ENCODE measurements at regions not wholly inside any gene's neighbourhood (a gene's known extent, or its start where the extent isn't known, plus 50 kb on each side); places are given as distances from the start of the nearest gene placed in this dataset.

- no peak for DNase-seq (ENCODE audit: low read depth)
These were observed 356.1 kb upstream of the ETAA1 start for GRCh38 chr2:67041051-67041450.

- DNase-seq (ENCODE audit: low read depth) = no peak
These were observed 353.2 kb upstream of the ETAA1 start for GRCh38 chr2:67043781-67044478.

GRCh38 chr2:67046591-67046990, 350.5 kb upstream of the ETAA1 start:
- DNase-seq (ENCODE audit: low read depth) = no peak

GRCh38 chr2:67048314-67048713, 348.8 kb upstream of the ETAA1 start:
- DNase-seq (ENCODE audit: low read depth) = no peak

- DNase-seq (ENCODE audit: low read depth) = no peak
These were observed 346.5 kb upstream of the ETAA1 start for GRCh38 chr2:67050622-67051021.

GRCh38 chr2:67054728-67055127, 342.4 kb upstream of the ETAA1 start:
- no peak for DNase-seq (ENCODE audit: low read depth)

GRCh38 chr2:67055387-67056304, 341.5 kb upstream of the ETAA1 start:
- DNase-seq (ENCODE audit: low read depth) = no peak

- no peak for DNase-seq (ENCODE audit: low read depth)
These were observed 340.0 kb upstream of the ETAA1 start for GRCh38 chr2:67057123-67057522.

- DNase-seq (ENCODE audit: low read depth) = no peak
These were observed 339.0 kb upstream of the ETAA1 start for GRCh38 chr2:67057901-67058703.

- no peak for DNase-seq (ENCODE audit: low read depth)
These were observed 332.1 kb upstream of the ETAA1 start for GRCh38 chr2:67065046-67065445.

- no peak for DNase-seq (ENCODE audit: low read depth)
These were observed 330.4 kb upstream of the ETAA1 start for GRCh38 chr2:67066782-67067181.

- DNase-seq (ENCODE audit: low read depth) = no peak
These were observed 329.5 kb upstream of the ETAA1 start for GRCh38 chr2:67067656-67068055.

GRCh38 chr2:67070826-67071225, 326.3 kb upstream of the ETAA1 start:
- no peak for DNase-seq (ENCODE audit: low read depth)

- DNase-seq (ENCODE audit: low read depth) = no peak
These were observed 322.1 kb upstream of the ETAA1 start for GRCh38 chr2:67075056-67075455.

- no peak for DNase-seq (ENCODE audit: low read depth)
These were observed 321.4 kb upstream of the ETAA1 start for GRCh38 chr2:67075530-67076238.

GRCh38 chr2:67076239-67076624, 320.9 kb upstream of the ETAA1 start:
- DNase-seq (ENCODE audit: low read depth) = no peak

- DNase-seq (ENCODE audit: low read depth) = no peak
These were observed 317.4 kb upstream of the ETAA1 start for GRCh38 chr2:67079729-67080128.

GRCh38 chr2:67082813-67083212, 314.3 kb upstream of the ETAA1 start:
- no peak for DNase-seq (ENCODE audit: low read depth)

- DNase-seq (ENCODE audit: low read depth) = no peak
These were observed 313.2 kb upstream of the ETAA1 start for GRCh38 chr2:67083951-67084350.

- no peak for DNase-seq (ENCODE audit: low read depth)
These were observed 312.0 kb upstream of the ETAA1 start for GRCh38 chr2:67085146-67085545.

- DNase-seq (ENCODE audit: low read depth) = no peak
These were observed 305.5 kb upstream of the ETAA1 start for GRCh38 chr2:67091681-67092080.

- no peak for DNase-seq (ENCODE audit: low read depth)
These were observed 302.0 kb upstream of the ETAA1 start for GRCh38 chr2:67095121-67095520.
